Immature natural killer cell (primary cell): ENCODE measurements at regions not wholly inside any gene's neighbourhood (a gene's known extent, or its start where the extent isn't known, plus 50 kb on each side); places are given as distances from the start of the nearest gene placed in this dataset.

Source experiments
- DNase-seq, 3 donors: peaks; one replicate each; pipeline ENCODE4 v3.0.0; 2022; ENCODE audit warnings: mixed read lengths in 1 of 3
- H3K27ac Mint-ChIP-seq, 6 donors: one replicate each; pipeline ENCODE4 v1.8.0; 2020; ENCODE audit warnings: mixed read lengths in 6 of 6, mild to moderate bottlenecking in 5 of 6, inconsistent platforms in 4 of 6, moderate library complexity in 3 of 6
- H3K27me3 Mint-ChIP-seq, 3 donors: one replicate each; pipeline ENCODE4 v1.8.0; 2020 to 2021; ENCODE audit warnings: low read depth in 3 of 3, mild to moderate bottlenecking in 3 of 3, mixed read lengths in 3 of 3, moderate library complexity in 3 of 3, inconsistent platforms in 1 of 3
- H3K36me3 Mint-ChIP-seq, 3 donors: one replicate each; pipeline ENCODE4 v1.8.0; 2020; ENCODE audit warnings: mixed read lengths in 3 of 3, inconsistent platforms in 2 of 3, mild to moderate bottlenecking in 2 of 3
- H3K4me1 Mint-ChIP-seq, 2 donors: one replicate each; pipeline ENCODE4 v1.8.0; 2020; ENCODE audit warnings: inconsistent platforms in 2 of 2, mild to moderate bottlenecking in 2 of 2, mixed read lengths in 2 of 2, moderate library complexity in 1 of 2
- H3K4me3 Mint-ChIP-seq, 5 donors: one replicate each; pipeline ENCODE4 v1.8.0; 2020; ENCODE audit warnings: mild to moderate bottlenecking in 5 of 5, mixed read lengths in 5 of 5, inconsistent platforms in 3 of 5, moderate library complexity in 3 of 5
- H3K9me3 Mint-ChIP-seq, 6 donors: one replicate each; pipeline ENCODE4 v1.8.0; 2020; ENCODE audit warnings: mild to moderate bottlenecking in 6 of 6, mixed read lengths in 6 of 6, inconsistent platforms in 4 of 6, moderate library complexity in 3 of 6

- no peak overlapping the region for H3K27ac Mint-ChIP-seq
Measured at GRCh38 chr18:73597832-73598615, 549.6 kb downstream of the FBXO15 start.

GRCh38 chr18:73594749-73595148 is 552.9 kb downstream of the FBXO15 start:
- Mint-ChIP-seq H3K36me3 (no peaks in the 10 kb centered on the region), H3K27ac (no peak overlapping the region), H3K4me3 (no peak overlapping the region), H3K27me3 (peaks cover 0 to 6% (median 2%) of the 10 kb centered on the region in 3 donors), H3K4me1 (peaks cover 0 to 14% of the 10 kb centered on the region in 2 donors), H3K9me3 (peaks cover 6 to 43% (median 16%) of the 10 kb centered on the region in 6 donors)
- no peak for DNase-seq

More at GRCh38 chr18:73597832-73598615, 549.6 kb downstream of the FBXO15 start:
- peak in 1 of 3 donors; percentile 3 for DNase-seq
- no peak overlapping the region for H3K4me3 Mint-ChIP-seq
- H3K9me3 Mint-ChIP-seq, result peaks cover 6 to 46% (median 14%) of the 10 kb centered on the region in 6 donors
- H3K36me3 Mint-ChIP-seq, result no peaks in the 10 kb centered on the region
- peaks cover 0 to 2% (median 2%) of the 10 kb centered on the region in 3 donors for H3K27me3 Mint-ChIP-seq
- H3K4me1 Mint-ChIP-seq, result peaks cover 0 to 14% of the 10 kb centered on the region in 2 donors

DNA sequence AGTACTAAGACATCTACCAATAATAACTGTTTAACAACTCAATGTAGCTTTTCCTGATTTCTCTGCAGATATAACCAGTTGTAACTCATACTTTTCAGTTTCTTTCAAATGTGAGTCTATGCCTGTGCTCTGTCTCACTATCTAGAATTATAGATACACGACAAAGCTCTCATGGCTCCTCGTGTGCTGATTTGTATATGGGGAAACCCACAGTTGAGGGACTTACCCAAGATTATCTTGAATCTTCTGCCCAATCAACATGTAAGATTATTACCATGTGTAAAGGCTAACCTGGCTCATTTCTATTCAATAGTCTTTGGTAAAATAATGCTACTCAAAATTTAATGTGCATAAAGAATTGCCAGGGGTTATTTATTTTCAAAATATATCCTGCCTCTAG is 554.4 kb downstream of the FBXO15 start:
- Mint-ChIP-seq H3K4me1 (peaks cover 0 to 10% of the 10 kb centered on the region in 2 donors), H3K27me3 (peaks cover 0 to 6% (median 3%) of the 10 kb centered on the region in 3 donors), H3K9me3 (peaks cover 2 to 32% (median 10%) of the 10 kb centered on the region in 6 donors), H3K27ac (no peak overlapping the region), H3K4me3 (no peak overlapping the region), H3K36me3 (no peaks in the 10 kb centered on the region)
- DNase-seq, result no peak

- DNase-seq, result no peak
- peaks cover 2 to 25% (median 8%) of the 10 kb centered on the region in 6 donors for H3K9me3 Mint-ChIP-seq
- H3K27me3 Mint-ChIP-seq, result peaks cover 0 to 4% (median 2%) of the 10 kb centered on the region in 3 donors
- no peak overlapping the region for H3K27ac Mint-ChIP-seq
- no peaks in the 10 kb centered on the region for H3K36me3 Mint-ChIP-seq
- H3K4me3 Mint-ChIP-seq, result no peak overlapping the region
- no peaks in the 10 kb centered on the region for H3K4me1 Mint-ChIP-seq
Measured at GRCh38 chr18:73590950-73591349, 556.7 kb downstream of the FBXO15 start.

DNA sequence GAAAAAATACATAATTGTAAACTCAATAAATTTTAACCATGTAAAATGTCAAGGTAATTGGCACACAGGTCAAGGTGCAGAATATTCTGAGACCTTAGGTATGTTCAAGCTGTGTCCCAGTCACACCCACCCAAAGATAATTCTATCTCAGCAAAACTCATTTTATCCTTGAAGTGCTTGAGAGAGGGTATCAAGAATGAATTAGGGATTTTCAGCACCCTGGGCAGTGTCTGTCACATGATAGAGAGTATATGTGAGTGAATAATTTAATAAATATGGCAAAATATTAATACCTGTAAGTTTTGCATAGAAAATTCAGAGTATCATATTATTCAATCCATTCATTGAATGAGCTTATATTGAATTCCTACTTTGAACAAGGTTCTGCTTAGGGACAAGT is 567.9 kb downstream of the FBXO15 start:
- H3K9me3 Mint-ChIP-seq, result peaks cover 0 to 47% (median 19%) of the 10 kb centered on the region in 6 donors
- no peak overlapping the region for H3K27ac Mint-ChIP-seq
- DNase-seq, result no peak
- no peak overlapping the region for H3K4me3 Mint-ChIP-seq
- peaks cover 0 to 6% (median 0%) of the 10 kb centered on the region in 3 donors for H3K36me3 Mint-ChIP-seq
- H3K4me1 Mint-ChIP-seq, result no peaks in the 10 kb centered on the region
- H3K27me3 Mint-ChIP-seq, result peaks cover 0 to 2% (median 2%) of the 10 kb centered on the region in 3 donors

- Mint-ChIP-seq H3K27me3 (peaks cover 0 to 2% (median 2%) of the 10 kb centered on the region in 3 donors), H3K4me3 (no peak overlapping the region)
Measured at GRCh38 chr18:73577365-73577764, 570.3 kb downstream of the FBXO15 start.

DNA sequence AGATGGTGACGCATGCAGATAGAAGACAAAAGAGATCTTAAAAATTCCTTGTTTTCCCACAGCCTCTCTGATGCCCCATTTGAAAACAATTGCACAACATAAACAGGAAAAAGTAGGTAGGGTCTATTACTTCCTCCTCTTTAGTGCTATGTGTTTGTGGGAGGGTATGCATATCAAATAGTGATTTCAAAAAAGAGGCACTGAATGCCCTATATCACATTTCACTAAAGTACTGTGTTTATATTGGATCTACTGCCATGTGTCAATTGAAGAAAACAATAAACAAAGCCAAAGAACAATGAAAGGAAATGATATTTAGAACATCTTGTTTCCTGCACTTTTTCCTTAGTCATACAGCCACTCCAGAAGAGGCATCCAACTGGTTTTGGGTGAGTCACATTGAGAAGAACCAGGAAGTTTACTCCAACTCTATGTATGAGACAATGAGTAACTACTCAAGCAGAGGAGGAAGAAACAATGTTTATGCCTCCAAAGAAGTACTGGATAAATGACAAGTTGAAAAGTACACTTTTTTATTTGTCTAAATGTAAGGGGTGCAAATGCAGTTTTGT is 583.6 kb downstream of the FBXO15 start:
- Mint-ChIP-seq H3K27me3 (peaks cover 0 to 2% (median 0%) of the 10 kb centered on the region in 3 donors), H3K4me3 (no peak overlapping the region), H3K27ac (no peak overlapping the region), H3K36me3 (no peaks in the 10 kb centered on the region), H3K4me1 (no peaks in the 10 kb centered on the region), H3K9me3 (peaks cover 7 to 42% (median 19%) of the 10 kb centered on the region in 6 donors)
- DNase-seq, result no peak

More at GRCh38 chr18:73577365-73577764, 570.3 kb downstream of the FBXO15 start:
- DNase-seq, result no peak
- Mint-ChIP-seq H3K4me1 (no peaks in the 10 kb centered on the region), H3K27ac (no peak overlapping the region), H3K9me3 (peaks cover 0 to 25% (median 17%) of the 10 kb centered on the region in 6 donors), H3K36me3 (peaks cover 0 to 3% (median 0%) of the 10 kb centered on the region in 3 donors)

DNA sequence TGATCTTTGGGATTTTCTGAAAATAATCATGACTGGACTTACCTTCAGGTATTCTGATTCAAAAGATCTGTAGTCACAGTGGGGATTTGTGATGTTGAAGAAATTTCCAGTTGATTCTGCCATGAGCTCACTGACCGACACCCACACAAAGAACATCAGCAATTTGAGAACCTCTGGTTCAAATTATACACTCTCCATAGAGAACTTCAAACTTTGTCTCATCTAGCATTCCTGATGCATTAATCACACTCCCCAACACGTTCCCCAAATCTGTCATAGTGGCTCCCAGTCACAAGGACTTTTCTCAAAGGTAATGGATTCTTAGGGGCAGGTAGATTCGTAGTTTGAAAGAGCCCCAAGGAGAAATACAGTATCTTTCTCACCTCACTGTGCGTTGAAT is 584.3 kb downstream of the FBXO15 start:
- H3K36me3 Mint-ChIP-seq, result no peaks in the 10 kb centered on the region
- no peak for DNase-seq
- H3K4me1 Mint-ChIP-seq, result no peaks in the 10 kb centered on the region
- no peak overlapping the region for H3K4me3 Mint-ChIP-seq
- H3K9me3 Mint-ChIP-seq, result peaks cover 7 to 45% (median 18%) of the 10 kb centered on the region in 6 donors
- H3K27ac Mint-ChIP-seq, result no peak overlapping the region
- H3K27me3 Mint-ChIP-seq, result peaks cover 0 to 2% (median 0%) of the 10 kb centered on the region in 3 donors

DNA sequence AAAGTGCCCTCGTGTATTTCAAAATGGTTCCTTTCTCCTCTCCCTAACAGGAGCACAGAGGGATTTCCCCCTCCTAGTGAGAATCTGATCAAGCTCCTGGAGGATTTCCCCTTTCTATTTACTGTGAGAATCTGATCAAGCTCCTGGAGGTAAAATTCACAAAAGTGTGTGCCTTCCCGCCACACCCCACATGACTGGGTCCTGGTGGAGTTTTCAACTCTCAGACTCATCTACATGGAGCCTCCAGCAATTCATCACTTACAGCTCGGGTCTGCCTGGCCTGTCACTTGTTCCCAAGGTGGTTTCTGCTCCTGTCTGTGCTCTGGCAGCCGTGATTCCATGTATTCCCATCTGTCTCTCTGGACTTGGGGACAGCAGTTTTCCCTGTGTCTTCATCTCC is 590.7 kb downstream of the FBXO15 start:
- DNase-seq, result no peak
- no peaks in the 10 kb centered on the region for H3K36me3 Mint-ChIP-seq
- peaks cover 0 to 2% (median 0%) of the 10 kb centered on the region in 3 donors for H3K27me3 Mint-ChIP-seq
- H3K4me1 Mint-ChIP-seq, result no peaks in the 10 kb centered on the region
- peaks cover 3 to 35% (median 12%) of the 10 kb centered on the region in 6 donors for H3K9me3 Mint-ChIP-seq
- no peak overlapping the region for H3K27ac Mint-ChIP-seq
- no peak overlapping the region for H3K4me3 Mint-ChIP-seq

DNA sequence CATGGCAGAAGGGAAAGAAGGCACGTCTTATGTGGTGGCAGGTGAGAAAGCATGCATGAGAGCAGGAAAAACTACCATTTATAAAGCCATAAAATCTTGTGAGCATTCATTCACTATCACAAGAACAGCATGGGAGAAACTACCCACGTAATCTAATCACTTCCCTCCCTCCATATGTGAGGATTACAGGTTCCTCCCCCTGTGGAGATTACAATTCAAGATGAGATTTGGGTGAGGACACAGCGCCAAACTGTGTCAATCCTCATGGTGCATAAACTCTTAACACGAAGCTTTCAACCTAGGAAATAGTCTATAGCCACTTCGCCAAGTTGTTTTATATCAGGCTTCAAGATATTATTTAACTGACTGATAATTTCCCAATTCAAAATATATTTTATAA is 595.5 kb downstream of the FBXO15 start:
- H3K4me1 Mint-ChIP-seq, result no peaks in the 10 kb centered on the region
- no peak overlapping the region for H3K4me3 Mint-ChIP-seq
- no peak for DNase-seq
- H3K27ac Mint-ChIP-seq, result no peak overlapping the region
- H3K36me3 Mint-ChIP-seq, result no peaks in the 10 kb centered on the region
- H3K27me3 Mint-ChIP-seq, result peaks cover 0 to 2% (median 0%) of the 10 kb centered on the region in 3 donors
- peaks cover 3 to 27% (median 12%) of the 10 kb centered on the region in 6 donors for H3K9me3 Mint-ChIP-seq

- H3K27me3 Mint-ChIP-seq, result peaks cover 0 to 2% (median 0%) of the 10 kb centered on the region in 3 donors
- no peak for DNase-seq
- H3K27ac Mint-ChIP-seq, result no peak overlapping the region
- no peak overlapping the region for H3K4me3 Mint-ChIP-seq
- no peaks in the 10 kb centered on the region for H3K4me1 Mint-ChIP-seq
- H3K9me3 Mint-ChIP-seq, result peaks cover 4 to 23% (median 10%) of the 10 kb centered on the region in 6 donors
- H3K36me3 Mint-ChIP-seq, result no peaks in the 10 kb centered on the region
Measured at GRCh38 chr18:73551211-73551610, 596.4 kb downstream of the FBXO15 start.

DNA sequence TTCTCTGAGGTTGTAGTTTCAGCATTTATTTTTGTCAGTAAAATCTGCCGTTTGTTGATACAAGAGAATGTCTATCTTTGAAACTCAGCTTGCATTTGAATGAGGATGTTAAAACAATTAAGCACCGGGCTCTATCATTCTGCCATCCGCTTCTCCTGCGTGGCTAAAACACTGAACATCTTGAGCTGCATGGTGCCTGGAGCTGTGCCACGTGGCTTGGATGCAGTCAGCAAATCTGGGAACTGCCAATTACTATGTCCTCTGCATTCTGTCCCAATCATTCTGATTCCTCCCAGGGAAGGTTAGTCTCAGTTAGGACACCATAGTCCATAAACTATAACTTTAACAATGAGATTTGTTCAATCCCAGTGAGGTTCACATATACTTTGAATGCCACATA is 598.4 kb downstream of the FBXO15 start:
- no peak overlapping the region for H3K4me3 Mint-ChIP-seq
- H3K36me3 Mint-ChIP-seq, result no peaks in the 10 kb centered on the region
- H3K27me3 Mint-ChIP-seq, result peaks cover 0 to 2% (median 0%) of the 10 kb centered on the region in 3 donors
- DNase-seq, result no peak
- H3K9me3 Mint-ChIP-seq, result peaks cover 0 to 21% (median 14%) of the 10 kb centered on the region in 6 donors
- H3K27ac Mint-ChIP-seq, result no peak overlapping the region
- no peaks in the 10 kb centered on the region for H3K4me1 Mint-ChIP-seq

DNA sequence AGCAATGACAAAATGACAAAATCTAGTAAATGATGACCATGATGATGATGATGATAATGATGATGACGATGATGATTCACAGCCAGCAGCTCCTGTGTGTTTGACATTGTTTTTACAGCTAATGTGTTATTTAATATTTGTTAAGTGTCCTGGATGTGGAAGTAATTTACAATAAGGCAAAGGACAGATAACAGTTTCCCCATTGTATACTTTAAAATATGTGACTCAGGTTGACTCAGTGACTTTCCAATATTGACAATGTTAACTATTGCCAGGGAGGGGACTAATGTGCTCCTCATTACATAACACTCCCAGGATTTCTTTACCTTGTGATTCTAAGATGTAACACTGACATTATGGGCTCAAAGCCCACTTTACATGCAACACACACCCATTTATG is 602.2 kb downstream of the FBXO15 start:
- Mint-ChIP-seq H3K4me1 (no peaks in the 10 kb centered on the region), H3K4me3 (no peak overlapping the region), H3K27me3 (peaks cover 0 to 5% (median 0%) of the 10 kb centered on the region in 3 donors), H3K9me3 (peaks cover 6 to 27% (median 13%) of the 10 kb centered on the region in 6 donors), H3K27ac (no peak overlapping the region), H3K36me3 (no peaks in the 10 kb centered on the region)
- DNase-seq, result no peak

- Mint-ChIP-seq H3K4me3 (no peak overlapping the region), H3K36me3 (no peaks in the 10 kb centered on the region), H3K27me3 (peaks cover 0 to 3% (median 0%) of the 10 kb centered on the region in 3 donors), H3K27ac (no peak overlapping the region), H3K4me1 (no peaks in the 10 kb centered on the region), H3K9me3 (peaks cover 6 to 24% (median 13%) of the 10 kb centered on the region in 6 donors)
- no peak for DNase-seq
Measured at GRCh38 chr18:73544617-73545016, 603.0 kb downstream of the FBXO15 start.
